ENCODE measurements at regions not wholly inside any gene's neighbourhood (a gene's known extent, or its start where the extent isn't known, plus 50 kb on each side); places are given as distances from the start of the nearest gene placed in this dataset.

GRCh38 chr16:74146643-74147042 lies 150.0 kb upstream of the PSMD7 start:
- H3K4me1 ChIP-seq (ENCODE audit: insufficient read depth, poor library complexity, severe bottlenecking): no peaks in the 10 kb centered on the region
- no peak overlapping the region for H3K27ac ChIP-seq (ENCODE audit: poor library complexity, severe bottlenecking)
- H3K27me3 ChIP-seq (ENCODE audit: insufficient read depth, poor library complexity, severe bottlenecking): peaks cover 17% of the 10 kb centered on the region
- peaks cover 4% of the 10 kb centered on the region for H3K9me3 ChIP-seq (ENCODE audit: severe bottlenecking)
- no peaks in the 10 kb centered on the region for H3K36me3 ChIP-seq (ENCODE audit: low read depth)
- DNase-seq (ENCODE audit: low spot score): no peak
- TF ChIP-seq CTCF (IDR thresholded peaks at IDR 0.05; ENCODE audit: poor library complexity, severe bottlenecking): no peak
- no peak for ATAC-seq (ENCODE audit: low read depth)
- no peak overlapping the region for H3K4me3 ChIP-seq (ENCODE audit: severe bottlenecking)

GRCh38 chr16:74143171-74143570 lies 153.4 kb upstream of the PSMD7 start:
- no peaks in the 10 kb centered on the region for H3K4me1 ChIP-seq (ENCODE audit: insufficient read depth, poor library complexity, severe bottlenecking)
- peaks cover 15% of the 10 kb centered on the region for H3K27me3 ChIP-seq (ENCODE audit: insufficient read depth, poor library complexity, severe bottlenecking)
- DNase-seq (ENCODE audit: low spot score) (no peak), ATAC-seq (ENCODE audit: low read depth) (no peak)
- H3K4me3 ChIP-seq (ENCODE audit: severe bottlenecking): no peak overlapping the region
- no peaks in the 10 kb centered on the region for H3K36me3 ChIP-seq (ENCODE audit: low read depth)
- H3K27ac ChIP-seq (ENCODE audit: poor library complexity, severe bottlenecking): no peak overlapping the region
- TF ChIP-seq CTCF (IDR thresholded peaks at IDR 0.05; ENCODE audit: poor library complexity, severe bottlenecking): no peak
- H3K9me3 ChIP-seq (ENCODE audit: severe bottlenecking): no peaks in the 10 kb centered on the region

- Histone ChIP-seq H3K27me3 (ENCODE audit: insufficient read depth, poor library complexity, severe bottlenecking) (peaks cover 15% of the 10 kb centered on the region), H3K36me3 (ENCODE audit: low read depth) (no peaks in the 10 kb centered on the region), H3K4me1 (ENCODE audit: insufficient read depth, poor library complexity, severe bottlenecking) (no peaks in the 10 kb centered on the region), H3K4me3 (ENCODE audit: severe bottlenecking) (no peak overlapping the region), H3K9me3 (ENCODE audit: severe bottlenecking) (no peaks in the 10 kb centered on the region), H3K27ac (ENCODE audit: poor library complexity, severe bottlenecking) (no peak overlapping the region)
- ATAC-seq (ENCODE audit: low read depth): no peak
- DNase-seq (ENCODE audit: low spot score): no peak
- no peak for TF ChIP-seq CTCF (IDR thresholded peaks at IDR 0.05; ENCODE audit: poor library complexity, severe bottlenecking)
Measured at GRCh38 chr16:74141015-74141414, 155.6 kb upstream of the PSMD7 start.

GRCh38 chr16:74140557-74140956 lies 156.1 kb upstream of the PSMD7 start:
- Histone ChIP-seq H3K4me3 (ENCODE audit: severe bottlenecking) (no peak overlapping the region), H3K9me3 (ENCODE audit: severe bottlenecking) (no peaks in the 10 kb centered on the region), H3K27ac (ENCODE audit: poor library complexity, severe bottlenecking) (no peak overlapping the region), H3K4me1 (ENCODE audit: insufficient read depth, poor library complexity, severe bottlenecking) (no peaks in the 10 kb centered on the region), H3K36me3 (ENCODE audit: low read depth) (no peaks in the 10 kb centered on the region), H3K27me3 (ENCODE audit: insufficient read depth, poor library complexity, severe bottlenecking) (peaks cover 15% of the 10 kb centered on the region)
- no peak for ATAC-seq (ENCODE audit: low read depth)
- no peak for TF ChIP-seq CTCF (IDR thresholded peaks at IDR 0.05; ENCODE audit: poor library complexity, severe bottlenecking)
- DNase-seq (ENCODE audit: low spot score): no peak

- no peak for TF ChIP-seq CTCF (IDR thresholded peaks at IDR 0.05; ENCODE audit: poor library complexity, severe bottlenecking)
- DNase-seq (ENCODE audit: low spot score): no peak
Measured at GRCh38 chr16:74123826-74124225, 172.8 kb upstream of the PSMD7 start.

More at GRCh38 chr16:74123826-74124225, 172.8 kb upstream of the PSMD7 start:
- no peaks in the 10 kb centered on the region for H3K36me3 ChIP-seq (ENCODE audit: low read depth)
- no peak overlapping the region for H3K27ac ChIP-seq (ENCODE audit: poor library complexity, severe bottlenecking)
- H3K4me3 ChIP-seq (ENCODE audit: severe bottlenecking): no peak overlapping the region
- peaks cover 8% of the 10 kb centered on the region for H3K9me3 ChIP-seq (ENCODE audit: severe bottlenecking)
- ATAC-seq (ENCODE audit: low read depth): peak; percentile 40; the same call in 2 of the 3 replicates
- H3K4me1 ChIP-seq (ENCODE audit: insufficient read depth, poor library complexity, severe bottlenecking): peaks cover 10% of the 10 kb centered on the region
- H3K27me3 ChIP-seq (ENCODE audit: insufficient read depth, poor library complexity, severe bottlenecking): no peaks in the 10 kb centered on the region
